Endothelial cell of umbilical vein (primary cell): ENCODE measurements at regions not wholly inside any gene's neighbourhood (a gene's known extent, or its start where the extent isn't known, plus 50 kb on each side); places are given as distances from the start of the nearest gene placed in this dataset.
"Not testable (repeated sequence)": the region's sequence is repeated elsewhere in the genome, so short reads cannot be mapped to it uniquely, and the experiment has no call there.

Experiments used
- BruUV-seq: library from RNA; stranded (reverse); fragments of 400-500 nt; replicated peaks from 2 replicates; lab custom pipeline; 2021; lab: Mats Ljungman, UMichigan
- CTCF ChIA-PET: fragments of 300-600, 350-600 bp; sonication (Branson Sonifier 250); formaldehyde crosslinking; loops from one replicate; lab custom pipeline; 2021; ENCODE audit warnings: antibody characterized with exemption, inconsistent platforms; lab: Charles Lee
- POLR2A ChIA-PET: fragments of 300-600, 350-600 bp; sonication (Branson Sonifier 250); formaldehyde crosslinking; loops from one replicate; lab custom pipeline; 2021; ENCODE audit warnings: antibody characterized with exemption, inconsistent platforms; lab: Charles Lee
- DNase-seq: peaks from one replicate; pipeline ENCODE4 v3.0.0-alpha.2; 2011; ENCODE audit warnings: low read depth, low spot score
- FAIRE-seq: peaks from 2 replicates; lab custom pipeline; 2011; peaks lifted over from hg19 to GRCh38; lab: Jason Lieb, UNC
- H2AFZ ChIP-seq: 2 replicates; pipeline ENCODE4 v1.6.0; 2012; ENCODE audit warnings: low read depth, low read length, control low read depth, inconsistent platforms
- H3K27ac ChIP-seq: 2 replicates; pipeline ENCODE4 v1.5.1; 2011; ENCODE audit warnings: low read depth, mild to moderate bottlenecking, control low read depth, low read length, moderate library complexity; ENCODE audit not compliant: insufficient read depth
- H3K27me3 ChIP-seq, 2 experiments: 2 replicates each; pipeline versions ENCODE4 v1.6.0 to v1.6.1; 2011; ENCODE audit warnings: low read length in 2 of 2, mixed read lengths in 1 of 2; ENCODE audit not compliant: control insufficient read depth in 2 of 2, insufficient read depth in 2 of 2
- H3K36me3 ChIP-seq, 2 experiments: 2 replicates in 1 of 2; 3 replicates in 1 of 2; pipeline ENCODE4 v1.5.1; 2011; ENCODE audit warnings: low read length in 2 of 2, mild to moderate bottlenecking in 1 of 2, moderate library complexity in 1 of 2; ENCODE audit not compliant: control insufficient read depth in 2 of 2, insufficient read depth in 2 of 2; ENCODE audit errors: extremely low read depth in 1 of 2
- H3K4me1 ChIP-seq: 3 replicates; pipeline ENCODE4 v1.5.1; 2011; ENCODE audit warnings: mild to moderate bottlenecking, low read length; ENCODE audit not compliant: control insufficient read depth, insufficient read depth; ENCODE audit errors: extremely low read depth
- H3K4me2 ChIP-seq: 2 replicates; pipeline ENCODE4 v1.6.1; 2011; ENCODE audit warnings: low read length, control low read depth, mixed read lengths; ENCODE audit not compliant: insufficient read depth
- H3K4me3 ChIP-seq, 3 experiments: fragments of 200-600 bp in 1 of 3; sonication (generic), shearing (Covaris generic) in 1 of 3; replicated peaks in 1 of 3; 2 replicates each; pipeline ENCODE4 v1.5.1; 2011 to 2016; ENCODE audit warnings: control low read depth in 3 of 3, low read length in 3 of 3, mild to moderate bottlenecking in 2 of 3, inconsistent platforms in 1 of 3, low read depth in 1 of 3, moderate library complexity in 1 of 3; ENCODE audit not compliant: insufficient read depth in 1 of 3
- H3K79me2 ChIP-seq: 2 replicates; pipeline ENCODE4 v1.6.0; 2012; ENCODE audit warnings: low read length, inconsistent platforms; ENCODE audit not compliant: control insufficient read depth, insufficient read depth
- H3K9ac ChIP-seq: replicated peaks from 2 replicates; pipeline ENCODE3; 2011; ENCODE audit warnings: low read length, control low read depth; ENCODE audit not compliant: insufficient read depth; ENCODE audit errors: extremely low read depth
- H3K9me1 ChIP-seq: replicated peaks from 3 replicates; pipeline ENCODE4 v1.6.0; 2011; ENCODE audit warnings: mild to moderate bottlenecking, low read length; ENCODE audit not compliant: control insufficient read depth, insufficient read depth; ENCODE audit errors: extremely low read depth
- H3K9me3 ChIP-seq: replicated peaks from 2 replicates; pipeline ENCODE4 v1.5.1; 2012; ENCODE audit warnings: low read length, inconsistent platforms; ENCODE audit not compliant: control insufficient read depth, insufficient read depth
- H4K20me1 ChIP-seq: replicated peaks from 2 replicates; pipeline ENCODE3; 2011; ENCODE audit warnings: mild to moderate bottlenecking, low read length; ENCODE audit not compliant: control insufficient read depth, insufficient read depth; ENCODE audit errors: extremely low read depth
- EZH2 ChIP-seq: IDR thresholded peaks from 2 replicates; pipeline ENCODE4 v1.6.1; 2012; ENCODE audit warnings: borderline replicate concordance, low read depth, mild to moderate bottlenecking, moderate library complexity, low read length, inconsistent platforms; ENCODE audit not compliant: severe bottlenecking
- FOS ChIP-seq: IDR thresholded peaks from 2 replicates; pipeline ENCODE4 v1.6.1; 2011; ENCODE audit warnings: mild to moderate bottlenecking, low read length, moderate library complexity, borderline replicate concordance; ENCODE audit not compliant: insufficient read depth
- GATA2 ChIP-seq: IDR thresholded peaks from 2 replicates; pipeline ENCODE4 v1.7.0; 2011; ENCODE audit warnings: low read depth, mild to moderate bottlenecking, moderate library complexity, mixed read lengths, low read length; ENCODE audit not compliant: insufficient read length, insufficient read depth
- JUN ChIP-seq: IDR thresholded peaks from 2 replicates; pipeline ENCODE4 v1.6.1; 2011; ENCODE audit warnings: borderline replicate concordance, low read depth; ENCODE audit not compliant: insufficient read length, insufficient read depth
- MYC ChIP-seq: IDR thresholded peaks from one replicate; pipeline ENCODE4 v1.6.1; 2011; ENCODE audit warnings: mild to moderate bottlenecking, low read depth, low read length
- POLR2A ChIP-seq: IDR thresholded peaks from 2 replicates; pipeline ENCODE4 v1.6.1; 2012; ENCODE audit warnings: low read depth, mild to moderate bottlenecking, control low read depth, low read length
- POLR2AphosphoS5 ChIP-seq: IDR thresholded peaks from 2 replicates; pipeline ENCODE4 v1.6.1; 2012; ENCODE audit warnings: low read depth, mild to moderate bottlenecking, control low read depth, low read length, moderate library complexity; ENCODE audit not compliant: insufficient read depth
- dilution Hi-C: fragments of 300-500 bp; cut with MboI; formaldehyde crosslinking; loops from one replicate; pipeline ENCODE4 v1.15.0; 2019; ENCODE audit warnings: low sequenced_read_pairs; ENCODE audit not compliant: extremely low pct_ligation_motif_present
- intact Hi-C: fragments of 100-400 bp; cut with micrococcal nuclease; formaldehyde crosslinking; loops from one replicate; pipeline ENCODE4 v1.10.0; 2022
- TF ChIP-seq, protein P1 (sequence below): IDR thresholded peaks from 2 replicates; pipeline ENCODE4 v1.6.1; 2011; ENCODE audit not compliant: insufficient read depth, insufficient read length
- TF ChIP-seq, protein P2 (sequence below), 2 donors: IDR thresholded peaks; 1 replicate in 1 of 2; 2 replicates in 1 of 2; pipeline ENCODE4 v1.5.1; 2011; ENCODE audit warnings: low read length in 2 of 2, mild to moderate bottlenecking in 2 of 2, moderate library complexity in 2 of 2, control low read depth in 1 of 2, inconsistent platforms in 1 of 2, low read depth in 1 of 2; ENCODE audit not compliant: insufficient read depth in 1 of 2; ENCODE audit errors: extremely low read depth in 1 of 2

DNA sequence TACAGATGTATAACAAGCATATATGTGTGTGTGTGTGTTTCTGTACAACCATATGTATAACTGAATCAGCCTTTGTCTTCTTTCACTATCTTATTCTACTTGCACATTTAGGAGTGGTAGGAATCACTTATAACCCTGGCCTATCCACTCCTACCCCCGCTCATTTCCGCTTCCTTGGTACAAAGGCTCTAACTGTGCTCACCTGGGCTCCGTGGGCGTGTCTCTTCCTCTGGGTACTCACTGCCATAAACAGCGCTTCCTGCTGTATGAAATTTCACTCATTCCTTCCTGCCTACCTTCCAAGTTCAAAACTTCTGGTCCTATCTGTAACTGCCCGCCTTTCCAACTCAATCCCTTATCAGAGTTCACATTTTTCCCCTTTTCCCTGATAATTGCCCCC lies 815.5 kb downstream of the EPHA4 start:
- CTCF ChIA-PET = no interaction called here
- no peak overlapping the region for H2AFZ ChIP-seq
- dilution Hi-C loops = no loop called here

DNA sequence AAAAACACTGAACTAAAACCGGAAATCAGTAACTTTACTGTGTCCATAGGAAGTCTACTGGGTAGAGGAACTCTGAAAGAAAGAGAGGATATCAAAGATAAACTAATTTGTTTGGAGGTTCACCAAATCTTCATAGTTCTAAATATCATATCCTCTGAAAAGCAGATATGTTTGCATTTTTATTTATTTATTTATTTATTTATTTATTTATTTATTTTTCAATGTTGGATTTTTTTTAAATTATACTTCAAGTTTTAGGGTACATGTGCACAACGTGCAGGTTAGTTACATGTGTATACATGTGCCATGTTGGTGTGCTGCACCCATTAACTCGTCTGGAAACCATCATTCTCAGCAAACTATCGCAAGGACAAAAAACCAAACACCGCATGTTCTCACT lies 813.7 kb downstream of the EPHA4 start:
- H2AFZ ChIP-seq, intact Hi-C loops, H3K9ac ChIP-seq, POLR2A ChIA-PET, H3K4me1 ChIP-seq, FAIRE-seq, H3K27ac ChIP-seq, BruUV-seq, H3K9me1 ChIP-seq, H3K27me3 ChIP-seq, H3K9me3 ChIP-seq, H3K4me3 ChIP-seq, dilution Hi-C loops, H3K36me3 ChIP-seq, H3K4me2 ChIP-seq, DNase-seq, H4K20me1 ChIP-seq, CTCF ChIA-PET, H3K79me2 ChIP-seq: not testable (repeated sequence)

More for the DNA sequence above, 815.5 kb downstream of the EPHA4 start:
- intact Hi-C loops = no loop called here
- Histone ChIP-seq H3K4me2 (no peak overlapping the region), H3K36me3 (no peaks in the 10 kb centered on the region), H3K27ac (no peak overlapping the region), H3K9me3 (no peaks in the 10 kb centered on the region), H3K9ac (no peak overlapping the region), H3K9me1 (no peaks in the 10 kb centered on the region), H3K27me3 (no peaks in the 10 kb centered on the region), H4K20me1 (no peaks in the 10 kb centered on the region), H3K79me2 (no peaks in the 10 kb centered on the region), H3K4me3 (no peak overlapping the region), H3K4me1 (no peaks in the 10 kb centered on the region)
- FAIRE-seq (no peak), DNase-seq (no peak)
- no TSS peak for BruUV-seq
- POLR2A ChIA-PET = no interaction called here
- TF ChIP-seq POLR2AphosphoS5 = no peak
- TF ChIP-seq, protein P1, sequence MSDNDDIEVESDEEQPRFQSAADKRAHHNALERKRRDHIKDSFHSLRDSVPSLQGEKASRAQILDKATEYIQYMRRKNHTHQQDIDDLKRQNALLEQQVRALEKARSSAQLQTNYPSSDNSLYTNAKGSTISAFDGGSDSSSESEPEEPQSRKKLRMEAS = no peak
- no peak for TF ChIP-seq GATA2
- TF ChIP-seq FOS = no peak
- TF ChIP-seq POLR2A = no peak
- no peak for TF ChIP-seq EZH2
- TF ChIP-seq, protein P2, sequence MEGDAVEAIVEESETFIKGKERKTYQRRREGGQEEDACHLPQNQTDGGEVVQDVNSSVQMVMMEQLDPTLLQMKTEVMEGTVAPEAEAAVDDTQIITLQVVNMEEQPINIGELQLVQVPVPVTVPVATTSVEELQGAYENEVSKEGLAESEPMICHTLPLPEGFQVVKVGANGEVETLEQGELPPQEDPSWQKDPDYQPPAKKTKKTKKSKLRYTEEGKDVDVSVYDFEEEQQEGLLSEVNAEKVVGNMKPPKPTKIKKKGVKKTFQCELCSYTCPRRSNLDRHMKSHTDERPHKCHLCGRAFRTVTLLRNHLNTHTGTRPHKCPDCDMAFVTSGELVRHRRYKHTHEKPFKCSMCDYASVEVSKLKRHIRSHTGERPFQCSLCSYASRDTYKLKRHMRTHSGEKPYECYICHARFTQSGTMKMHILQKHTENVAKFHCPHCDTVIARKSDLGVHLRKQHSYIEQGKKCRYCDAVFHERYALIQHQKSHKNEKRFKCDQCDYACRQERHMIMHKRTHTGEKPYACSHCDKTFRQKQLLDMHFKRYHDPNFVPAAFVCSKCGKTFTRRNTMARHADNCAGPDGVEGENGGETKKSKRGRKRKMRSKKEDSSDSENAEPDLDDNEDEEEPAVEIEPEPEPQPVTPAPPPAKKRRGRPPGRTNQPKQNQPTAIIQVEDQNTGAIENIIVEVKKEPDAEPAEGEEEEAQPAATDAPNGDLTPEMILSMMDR (IDR thresholded peaks at IDR 0.05; ENCODE audit: extremely low read depth in 1 of 2, insufficient read depth in 1 of 2, low read depth in 1 of 2, low read length in 2 of 2) = no peak
- no peak for TF ChIP-seq JUN
- TF ChIP-seq MYC = no peak
